ENCODE measurements at regions not wholly inside any gene's neighbourhood (a gene's known extent, or its start where the extent isn't known, plus 50 kb on each side); places are given as distances from the start of the nearest gene placed in this dataset.
"Not testable (repeated sequence)": the region's sequence is repeated elsewhere in the genome, so short reads cannot be mapped to it uniquely, and the experiment has no call there.

- no peak for DNase-seq
Measured at GRCh38 chr10:10662716-10663408, 354.8 kb upstream of the CELF2 start.

DNA sequence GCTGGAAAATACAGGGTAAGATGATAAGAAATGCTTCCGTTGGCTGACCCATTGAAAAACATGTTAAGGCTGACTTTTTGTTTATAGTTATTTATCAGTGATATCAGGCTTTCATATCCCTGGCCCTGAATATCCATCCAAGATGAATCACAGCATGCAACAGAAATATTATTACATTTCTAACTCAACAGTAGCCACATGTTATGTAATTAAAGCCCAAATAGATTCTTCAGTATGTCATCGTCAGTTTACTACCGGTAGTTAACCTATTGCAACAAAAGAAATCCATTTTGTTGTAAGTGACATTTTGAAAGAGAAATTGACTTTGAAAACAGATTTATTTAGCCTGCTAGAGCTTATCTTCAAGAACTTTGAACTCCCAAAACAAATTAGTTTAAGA lies 354.1 kb upstream of the CELF2 start:
- no peak for DNase-seq

DNA sequence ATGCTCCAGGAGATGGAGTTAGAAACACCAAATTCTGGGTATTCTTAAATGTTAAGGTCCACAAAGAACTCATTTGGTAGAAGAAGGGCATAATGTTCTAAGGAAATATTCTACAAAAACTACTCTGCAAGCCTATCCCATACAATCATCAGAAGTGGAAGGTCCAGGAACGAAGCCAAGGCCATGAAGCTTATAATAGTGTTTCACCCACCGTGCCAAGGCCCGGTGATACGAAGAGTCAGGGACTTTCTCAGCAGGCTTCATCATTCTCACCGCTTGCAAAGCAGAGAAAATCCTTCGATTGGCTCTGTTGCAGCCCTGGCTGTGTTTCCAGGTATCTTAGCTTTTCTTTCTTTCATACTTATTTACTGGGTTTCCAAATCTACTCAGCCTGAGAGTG lies 351.9 kb upstream of the CELF2 start:
- no peak for DNase-seq

DNA sequence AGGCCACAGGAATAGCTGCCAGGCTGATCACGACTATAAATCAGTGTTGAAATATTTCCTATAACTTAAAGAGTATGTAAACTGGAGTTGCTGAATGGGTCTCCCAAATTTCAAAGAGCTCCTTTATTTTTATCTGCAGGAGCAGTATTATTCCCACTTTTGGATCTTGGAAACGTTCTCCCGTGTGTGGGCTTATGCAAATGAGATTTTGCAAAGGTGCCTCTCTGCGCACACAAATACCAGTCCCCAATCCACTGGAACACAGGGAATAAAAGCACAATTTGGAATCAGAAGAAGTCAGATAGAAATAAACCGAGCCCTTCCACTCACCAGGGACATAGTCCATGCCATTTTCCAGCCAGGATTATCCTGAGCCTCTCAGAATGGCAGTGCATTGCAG lies 350.2 kb upstream of the CELF2 start:
- no peak for DNase-seq

DNA sequence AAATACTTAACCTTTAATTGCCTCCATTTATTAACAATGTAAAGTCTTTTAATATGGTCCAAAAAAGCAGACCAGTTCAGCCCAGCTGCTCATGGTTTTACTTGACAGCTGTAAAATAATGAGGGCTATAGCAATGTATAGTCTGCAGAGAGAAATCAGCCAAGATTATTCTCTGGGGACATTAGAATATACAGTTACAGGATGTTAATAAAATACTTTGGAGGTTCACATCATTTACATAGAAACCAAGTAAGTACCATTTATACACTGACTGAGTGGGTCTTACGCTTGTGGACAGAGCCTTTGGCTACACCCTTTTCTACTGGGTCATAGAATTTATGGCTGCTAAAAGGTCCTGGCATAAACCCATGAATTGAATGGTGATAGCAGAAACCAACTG lies 340.7 kb upstream of the CELF2 start:
- DNase-seq = no peak

DNA sequence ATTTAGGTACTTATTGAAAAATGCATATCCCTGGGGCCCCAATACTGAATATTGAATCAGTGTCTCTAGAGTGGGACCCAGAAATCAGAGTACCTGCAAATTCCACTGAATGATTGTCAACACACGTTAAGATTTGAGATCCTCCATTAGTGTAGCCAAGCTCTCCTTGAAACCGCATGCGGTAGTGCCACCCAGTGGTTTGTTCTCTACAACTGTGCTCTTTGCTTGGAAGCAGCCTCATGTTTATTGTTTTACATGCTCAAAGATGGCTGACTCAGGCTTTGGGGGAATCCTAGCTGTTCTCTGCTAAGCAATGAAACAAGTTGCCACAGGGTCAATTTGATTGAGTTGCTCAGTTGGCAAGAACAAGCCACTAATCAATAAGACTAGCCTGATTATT lies 340.2 kb upstream of the CELF2 start:
- DNase-seq = no peak

GRCh38 chr10:10680496-10680895 lies 337.2 kb upstream of the CELF2 start:
- DNase-seq = no peak

DNA sequence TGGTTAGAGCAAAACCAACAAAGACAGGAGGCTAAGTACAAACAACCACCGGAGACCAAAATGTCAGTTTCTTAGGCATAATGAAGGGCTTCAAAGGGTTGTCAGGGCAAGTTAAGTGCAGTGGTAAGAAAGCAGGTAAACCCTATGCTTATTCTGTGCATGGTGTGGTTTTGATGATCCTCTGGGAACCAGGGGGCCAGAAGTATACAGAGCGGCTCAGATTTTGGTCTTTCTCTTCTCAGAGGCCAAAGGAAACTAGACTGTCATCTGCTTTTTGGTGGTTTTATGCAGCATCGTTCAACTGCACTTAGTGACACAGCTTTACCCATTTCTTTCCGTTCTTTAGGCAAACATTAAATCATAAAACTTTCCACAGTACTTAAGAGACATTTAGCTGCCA lies 332.7 kb upstream of the CELF2 start:
- DNase-seq = no peak

- no peak for DNase-seq
Measured at GRCh38 chr10:10685566-10685965, 332.1 kb upstream of the CELF2 start.

- DNase-seq = no peak
Measured at GRCh38 chr10:10687751-10688150, 329.9 kb upstream of the CELF2 start.

DNA sequence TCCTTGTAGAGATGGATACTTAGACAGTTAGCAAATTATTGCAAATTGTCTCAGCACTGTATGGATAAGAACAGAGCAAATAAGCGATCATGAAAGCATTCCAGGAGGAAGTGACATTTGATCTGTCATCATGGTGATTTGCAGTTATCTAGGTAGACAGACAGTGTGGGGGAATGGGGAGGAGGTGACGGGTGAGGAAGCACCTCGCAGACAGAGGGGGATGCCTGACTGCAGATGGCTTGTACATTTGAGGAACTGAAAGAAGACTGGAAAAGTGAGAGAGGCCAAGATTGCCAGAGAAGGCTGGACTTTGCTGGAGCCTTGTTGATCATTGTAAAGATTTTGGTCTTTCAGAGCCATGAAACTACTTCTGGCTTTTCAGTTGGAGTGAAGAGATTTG lies 318.2 kb upstream of the CELF2 start:
- DNase-seq = no peak

- DNase-seq = no peak
Measured at GRCh38 chr10:10701084-10701611, 316.5 kb upstream of the CELF2 start.

DNA sequence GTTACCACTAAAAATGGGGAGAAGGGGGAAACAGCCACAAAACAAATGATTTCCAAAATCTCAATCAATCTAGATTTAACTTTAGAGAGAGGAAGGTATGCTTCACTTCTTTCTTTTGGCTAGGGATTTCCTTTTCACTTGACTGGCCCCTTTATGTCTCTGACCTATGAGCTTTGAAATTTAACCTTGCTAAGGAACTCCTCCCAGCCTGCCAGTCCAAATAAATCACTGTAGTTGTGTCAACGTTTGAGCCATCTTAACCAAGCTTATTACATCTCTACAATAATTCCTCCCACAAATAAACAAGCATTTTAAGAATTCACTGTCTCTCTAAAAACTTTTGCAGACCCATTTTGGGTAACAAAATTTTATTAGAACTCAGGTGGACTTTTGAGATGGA lies 315.5 kb upstream of the CELF2 start:
- no peak for DNase-seq

DNA sequence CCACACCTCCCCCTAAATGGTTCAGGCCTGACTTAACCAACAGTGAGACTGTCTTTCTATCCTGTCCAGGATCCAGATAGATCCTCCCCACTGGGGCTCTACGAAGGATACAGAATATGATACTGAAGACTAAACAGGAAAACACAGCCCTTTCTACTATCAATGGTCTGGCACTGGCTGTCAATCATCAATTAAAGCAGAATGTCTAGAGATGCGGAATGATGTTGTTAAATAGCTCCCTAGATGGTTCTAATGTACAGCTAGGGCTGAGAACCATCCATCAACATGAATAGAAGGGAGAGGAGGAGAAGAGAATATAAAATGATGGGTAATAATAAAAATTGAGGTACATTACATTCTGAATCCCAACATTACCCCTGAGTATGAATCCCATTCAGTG lies 314.3 kb upstream of the CELF2 start:
- no peak for DNase-seq

- no peak for DNase-seq
Measured at GRCh38 chr10:10712155-10712704, 305.4 kb upstream of the CELF2 start.

GRCh38 chr10:10714327-10714726 lies 303.3 kb upstream of the CELF2 start:
- DNase-seq = no peak

DNA sequence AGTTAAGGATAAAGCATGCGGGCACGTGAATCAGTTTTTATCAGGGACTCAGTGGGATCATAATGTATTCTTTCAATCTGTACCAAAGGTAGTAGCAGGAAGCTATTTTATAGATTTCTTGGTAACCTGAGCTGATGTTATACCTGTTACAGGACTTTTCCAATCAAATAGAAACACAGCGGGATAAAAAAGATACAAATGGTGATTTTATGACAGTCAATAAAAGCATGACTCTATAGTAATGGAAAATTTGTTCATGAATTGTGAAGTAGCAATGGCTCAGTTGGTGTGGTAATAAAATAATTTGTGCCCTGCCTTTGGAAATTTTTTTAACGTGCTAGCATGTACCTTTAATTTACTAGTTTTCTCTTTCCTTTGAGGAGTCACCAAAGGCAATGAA lies 300.7 kb upstream of the CELF2 start:
- DNase-seq = no peak

DNA sequence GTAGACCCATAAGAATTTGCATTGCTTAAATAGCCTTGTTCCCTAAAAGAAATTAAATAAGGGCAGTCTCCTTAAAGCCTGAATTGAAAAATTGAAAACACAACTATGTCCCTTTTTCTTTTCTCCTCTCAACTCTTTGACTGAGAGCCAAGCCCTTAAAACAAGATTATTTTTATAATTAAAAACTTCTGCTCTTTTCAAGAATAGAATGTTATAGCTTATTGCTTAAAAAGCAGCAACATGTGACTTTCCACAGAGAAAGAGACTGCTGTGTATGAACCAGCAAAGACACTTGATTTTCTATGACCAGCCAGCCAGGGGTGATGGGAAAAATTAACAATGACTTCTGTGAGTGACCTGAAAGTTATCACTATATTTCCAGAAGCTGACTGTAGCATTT lies 295.2 kb upstream of the CELF2 start:
- no peak for DNase-seq

- DNase-seq = no peak
Measured at GRCh38 chr10:10725196-10725595, 292.5 kb upstream of the CELF2 start.

- DNase-seq = no peak
Measured at GRCh38 chr10:10726101-10726500, 291.6 kb upstream of the CELF2 start.

- not testable (repeated sequence) for DNase-seq
Measured at GRCh38 chr10:10727411-10727810, 290.3 kb upstream of the CELF2 start.

- DNase-seq = no peak
Measured at GRCh38 chr10:10727812-10728211, 289.9 kb upstream of the CELF2 start.

DNA sequence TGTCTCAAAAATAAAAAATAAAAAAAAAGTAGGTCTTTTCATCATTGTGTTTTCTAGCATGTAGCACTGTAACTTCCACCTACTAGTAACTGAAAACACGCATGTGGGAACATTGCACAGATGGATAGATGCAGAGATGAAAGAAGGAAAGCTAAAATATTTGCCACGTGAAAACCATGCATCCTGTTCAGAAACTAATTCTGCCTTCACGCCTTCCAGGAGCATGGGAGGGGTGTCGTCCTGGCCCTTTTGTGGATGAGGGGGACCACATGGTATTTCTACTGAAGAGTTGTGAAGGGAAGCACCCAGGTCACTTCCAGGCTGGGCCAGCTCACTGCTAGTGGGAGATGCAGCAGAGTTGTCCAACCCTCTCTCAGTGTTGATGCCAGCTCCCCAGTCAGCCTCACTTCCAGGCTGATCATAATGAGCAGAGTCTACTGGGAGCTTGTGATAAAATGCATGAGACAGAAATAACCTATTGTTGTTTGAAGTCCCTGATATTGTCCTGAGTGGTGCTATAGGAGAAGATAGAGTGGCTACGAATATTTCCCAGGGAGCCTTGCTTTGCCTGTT lies 287.1 kb upstream of the CELF2 start:
- no peak for DNase-seq

- DNase-seq = no peak
Measured at GRCh38 chr10:10731366-10731765, 286.3 kb upstream of the CELF2 start.
